Mesendoderm (in vitro differentiated cells): ENCODE measurements at regions not wholly inside any gene's neighbourhood (a gene's known extent, or its start where the extent isn't known, plus 50 kb on each side); places are given as distances from the start of the nearest gene placed in this dataset.
A peak's percentile ranks its signal among the peaks of the same experiment; 100 is the strongest.

Source experiments
- DNase-seq: peaks from one replicate; pipeline ENCODE4 v3.0.0; 2013
- H2AK5ac ChIP-seq: 2 replicates; pipeline ENCODE4 v1.6.1; 2013; ENCODE audit warnings: low read length, inconsistent platforms
- H2BK120ac ChIP-seq: 2 replicates; pipeline ENCODE4 v1.6.1; 2013; ENCODE audit warnings: low read depth, mild to moderate bottlenecking, low read length, moderate library complexity, mixed read lengths
- H2BK15ac ChIP-seq: replicated peaks from 2 replicates; pipeline ENCODE4 v1.6.1; 2013; ENCODE audit warnings: low read depth, mild to moderate bottlenecking, moderate library complexity
- H2BK5ac ChIP-seq: 2 replicates; pipeline ENCODE4 v1.6.1; 2013; ENCODE audit warnings: low read length, inconsistent platforms
- H3K18ac ChIP-seq: 2 replicates; pipeline ENCODE4 v1.6.1; 2013; ENCODE audit warnings: mild to moderate bottlenecking, low read length, mixed read lengths
- H3K23ac ChIP-seq: one replicate; pipeline ENCODE4 v1.6.1; 2013; ENCODE audit warnings: low read length
- H3K27ac ChIP-seq: 2 replicates; pipeline ENCODE4 v1.5.1; 2013; ENCODE audit warnings: low read depth, mild to moderate bottlenecking, inconsistent platforms, low read length, moderate library complexity
- H3K27me3 ChIP-seq: 2 replicates; pipeline ENCODE4 v1.6.1; 2013; ENCODE audit warnings: low read length, control low read depth, mild to moderate bottlenecking, inconsistent platforms; ENCODE audit not compliant: insufficient read depth, poor library complexity
- H3K36me3 ChIP-seq: 2 replicates; pipeline ENCODE4 v1.6.1; 2013; ENCODE audit warnings: low read length, inconsistent platforms; ENCODE audit not compliant: control insufficient read depth, insufficient read depth
- H3K4ac ChIP-seq: one replicate; pipeline ENCODE4 v1.6.1; 2013; ENCODE audit warnings: low read depth, mild to moderate bottlenecking, low read length, moderate library complexity
- H3K4me1 ChIP-seq: 2 replicates; pipeline ENCODE4 v1.6.1; 2013; ENCODE audit warnings: low read depth, low read length, inconsistent platforms; ENCODE audit not compliant: control insufficient read depth
- H3K4me2 ChIP-seq: 2 replicates; pipeline ENCODE4 v1.6.1; 2013; ENCODE audit warnings: low read length
- H3K4me3 ChIP-seq: 2 replicates; pipeline ENCODE4 v1.5.1; 2013; ENCODE audit warnings: mild to moderate bottlenecking, low read length
- H3K56ac ChIP-seq: one replicate; pipeline ENCODE4 v1.6.1; 2013; ENCODE audit warnings: low read length
- H3K79me1 ChIP-seq: 2 replicates; pipeline ENCODE4 v1.6.1; 2013; ENCODE audit warnings: low read length, inconsistent platforms
- H3K79me2 ChIP-seq: 2 replicates; pipeline ENCODE4 v1.6.1; 2013; ENCODE audit warnings: mild to moderate bottlenecking, low read length; ENCODE audit not compliant: control insufficient read depth, insufficient read depth
- H3K9ac ChIP-seq: 2 replicates; pipeline ENCODE4 v1.6.1; 2013; ENCODE audit warnings: low read length, inconsistent platforms
- H4K5ac ChIP-seq: one replicate; pipeline ENCODE4 v1.6.1; 2013; ENCODE audit warnings: low read length
- H4K8ac ChIP-seq: one replicate; pipeline ENCODE4 v1.6.1; 2013; ENCODE audit warnings: low read depth, mild to moderate bottlenecking, control low read depth, low read length, moderate library complexity
- WGBS: extraction: QIAGEN DNeasy Blood & Tissue Kit; methylation state at CpG from one replicate; pipeline ENCODE4 v1.1.7; 2013; ENCODE audit warnings: low lambda C conversion rate, missing lambda C conversion rate; ENCODE audit not compliant: insufficient coverage; ENCODE audit errors: extremely low coverage; 5-methylcytosine and 5-hydroxymethylcytosine counted together

GRCh38 chr12:53803194-53803593 is 51.4 kb upstream of the CISTR start:
- WGBS: no CpG with 5 or more reads among the region's 3 CpGs
- Histone ChIP-seq H3K9ac (no peak overlapping the region), H3K4ac (no peak overlapping the region), H2BK5ac (no peak overlapping the region), H3K36me3 (no peaks in the 10 kb centered on the region), H3K27me3 (no peaks in the 10 kb centered on the region), H3K4me2 (no peak overlapping the region), H3K56ac (no peak overlapping the region), H2BK15ac (no peak overlapping the region), H3K27ac (no peak overlapping the region), H3K23ac (no peak overlapping the region), H2AK5ac (no peak overlapping the region), H3K18ac (no peak overlapping the region), H2BK120ac (no peak overlapping the region), H4K8ac (no peak overlapping the region), H4K5ac (no peak overlapping the region), H3K79me1 (no peaks in the 10 kb centered on the region), H3K79me2 (no peaks in the 10 kb centered on the region), H3K4me3 (no peak overlapping the region), H3K4me1 (no peaks in the 10 kb centered on the region)
- DNase-seq: no peak

DNA sequence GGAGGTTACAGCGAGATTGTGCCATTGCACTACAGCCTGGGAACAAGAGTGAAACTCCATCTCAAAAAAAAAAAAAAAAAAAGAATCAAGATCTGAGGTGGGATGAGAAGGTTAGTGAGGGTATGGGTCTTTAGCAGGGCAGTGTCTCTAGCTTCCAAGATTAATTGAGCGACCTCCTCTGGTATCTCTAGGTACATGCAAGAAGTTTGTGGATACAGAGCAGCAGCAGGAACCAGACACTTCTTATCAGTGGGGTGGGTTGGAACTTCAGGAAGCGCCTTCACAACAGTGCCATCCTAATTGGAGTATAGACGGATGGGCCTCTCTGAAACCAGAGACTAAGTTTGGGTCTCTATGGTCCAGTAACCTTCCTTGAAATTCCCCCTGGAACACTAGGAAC is 51.9 kb upstream of the CISTR start:
- Histone ChIP-seq H3K4ac (no peak overlapping the region), H3K4me3 (no peak overlapping the region), H3K23ac (no peak overlapping the region), H3K27me3 (no peaks in the 10 kb centered on the region), H2BK15ac (no peak overlapping the region), H3K56ac (no peak overlapping the region), H2BK5ac (no peak overlapping the region), H4K5ac (no peak overlapping the region), H3K4me1 (no peaks in the 10 kb centered on the region), H2AK5ac (no peak overlapping the region), H4K8ac (no peak overlapping the region), H2BK120ac (no peak overlapping the region), H3K79me1 (no peaks in the 10 kb centered on the region), H3K36me3 (no peaks in the 10 kb centered on the region), H3K4me2 (no peak overlapping the region), H3K18ac (no peak overlapping the region), H3K27ac (no peak overlapping the region), H3K79me2 (no peaks in the 10 kb centered on the region), H3K9ac (no peak overlapping the region)
- WGBS: no CpG with 5 or more reads among the region's 4 CpGs
- peak; percentile 42 for DNase-seq

DNA sequence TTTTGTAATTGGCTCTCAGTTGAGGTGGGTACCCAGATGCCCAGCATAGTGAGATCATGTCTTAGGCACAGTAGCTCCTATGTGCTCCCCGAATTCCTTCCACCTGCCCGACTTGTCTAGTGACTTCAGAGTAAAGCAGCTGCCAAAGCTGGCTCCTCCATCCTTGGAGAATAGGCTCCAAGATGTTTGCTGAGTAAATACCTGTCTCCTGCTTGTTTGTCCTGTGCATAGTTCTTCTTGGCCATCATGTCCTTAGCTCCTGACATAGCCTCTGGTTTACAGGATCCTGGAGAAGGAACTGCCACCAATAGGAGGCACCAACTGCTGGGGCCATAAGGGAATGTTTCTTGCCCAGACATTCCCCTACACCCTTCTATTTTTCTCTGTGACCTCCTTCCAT is 52.6 kb upstream of the CISTR start:
- no peak overlapping the region for H3K4ac ChIP-seq
- no peak overlapping the region for H2BK15ac ChIP-seq
- no peaks in the 10 kb centered on the region for H3K79me1 ChIP-seq
- H3K27me3 ChIP-seq: no peaks in the 10 kb centered on the region
- no CpG with 5 or more reads among the region's 2 CpGs for WGBS
- H3K23ac ChIP-seq: no peak overlapping the region
- H3K4me3 ChIP-seq: no peak overlapping the region
- H3K9ac ChIP-seq: no peak overlapping the region
- H2BK5ac ChIP-seq: no peak overlapping the region
- DNase-seq: no peak
- no peaks in the 10 kb centered on the region for H3K36me3 ChIP-seq
- no peak overlapping the region for H3K27ac ChIP-seq
- no peak overlapping the region for H3K56ac ChIP-seq
- no peak overlapping the region for H2BK120ac ChIP-seq
- H4K5ac ChIP-seq: no peak overlapping the region
- no peak overlapping the region for H3K4me2 ChIP-seq
- no peaks in the 10 kb centered on the region for H3K4me1 ChIP-seq
- no peaks in the 10 kb centered on the region for H3K79me2 ChIP-seq
- no peak overlapping the region for H4K8ac ChIP-seq
- H2AK5ac ChIP-seq: no peak overlapping the region
- H3K18ac ChIP-seq: no peak overlapping the region

DNA sequence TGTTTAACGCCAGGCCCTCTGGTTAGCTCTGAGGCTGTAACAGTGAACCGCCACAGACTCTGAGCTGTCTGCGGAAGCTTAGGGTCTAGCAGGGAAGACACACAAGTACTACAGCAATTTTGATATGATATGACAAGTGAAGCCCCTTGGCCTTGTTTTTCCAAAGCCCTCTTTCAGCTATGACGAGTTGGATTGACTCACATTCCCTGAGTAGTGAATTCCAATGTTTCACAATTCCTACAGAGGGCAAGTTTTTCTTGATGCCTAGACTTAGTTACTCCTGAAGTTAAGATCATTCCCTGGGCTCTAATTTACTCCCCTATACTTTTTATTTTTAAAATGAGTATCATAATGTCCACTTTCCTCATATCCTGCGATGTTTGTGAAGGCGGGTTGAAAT is 53.3 kb upstream of the CISTR start:
- no peak overlapping the region for H3K23ac ChIP-seq
- no peak overlapping the region for H4K5ac ChIP-seq
- H3K79me2 ChIP-seq: no peaks in the 10 kb centered on the region
- no peak overlapping the region for H3K4me3 ChIP-seq
- H3K4me1 ChIP-seq: no peaks in the 10 kb centered on the region
- no peak overlapping the region for H2BK5ac ChIP-seq
- H3K18ac ChIP-seq: no peak overlapping the region
- no peak overlapping the region for H2BK15ac ChIP-seq
- no peak overlapping the region for H3K4ac ChIP-seq
- H3K9ac ChIP-seq: no peak overlapping the region
- WGBS: no CpG with 5 or more reads among the region's 6 CpGs
- H3K36me3 ChIP-seq: no peaks in the 10 kb centered on the region
- no peak overlapping the region for H3K4me2 ChIP-seq
- H2AK5ac ChIP-seq: no peak overlapping the region
- DNase-seq: no peak
- no peak overlapping the region for H4K8ac ChIP-seq
- no peaks in the 10 kb centered on the region for H3K79me1 ChIP-seq
- H2BK120ac ChIP-seq: no peak overlapping the region
- H3K27ac ChIP-seq: no peak overlapping the region
- H3K27me3 ChIP-seq: no peaks in the 10 kb centered on the region
- H3K56ac ChIP-seq: no peak overlapping the region

GRCh38 chr12:53805791-53806190 is 54.0 kb upstream of the CISTR start:
- Histone ChIP-seq H3K4me1 (no peaks in the 10 kb centered on the region), H3K27ac (no peak overlapping the region), H3K79me2 (no peaks in the 10 kb centered on the region), H3K4me3 (no peak overlapping the region), H3K4me2 (no peak overlapping the region), H3K23ac (no peak overlapping the region), H2BK15ac (no peak overlapping the region), H3K4ac (no peak overlapping the region), H3K18ac (no peak overlapping the region), H3K9ac (no peak overlapping the region), H2BK5ac (no peak overlapping the region), H2AK5ac (no peak overlapping the region), H3K27me3 (no peaks in the 10 kb centered on the region), H4K8ac (no peak overlapping the region), H3K56ac (no peak overlapping the region), H2BK120ac (no peak overlapping the region), H4K5ac (no peak overlapping the region), H3K79me1 (no peaks in the 10 kb centered on the region), H3K36me3 (no peaks in the 10 kb centered on the region)
- WGBS: no CpG with 5 or more reads among the region's 4 CpGs
- no peak for DNase-seq

DNA sequence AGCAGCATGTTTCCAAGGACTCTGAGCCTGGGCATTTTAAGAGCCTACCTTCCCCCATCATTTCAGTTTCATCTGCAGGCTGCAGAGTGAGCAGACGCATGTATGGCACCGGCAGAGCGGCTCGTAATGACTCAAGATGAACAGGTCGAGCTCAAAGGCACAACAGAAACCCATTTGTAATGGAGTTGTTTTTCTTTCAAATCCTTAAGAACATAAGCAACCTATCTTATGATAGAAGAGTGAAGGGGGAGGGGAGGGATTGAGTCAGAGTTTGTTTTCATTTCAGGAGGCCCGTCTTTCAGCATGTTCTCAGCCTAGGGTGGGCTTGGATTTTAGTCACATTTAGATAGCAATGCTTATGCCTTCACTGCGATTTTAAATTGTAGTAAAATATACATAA is 54.9 kb upstream of the CISTR start:
- Histone ChIP-seq H4K8ac (no peak overlapping the region), H3K4me2 (no peak overlapping the region), H3K4me1 (no peaks in the 10 kb centered on the region), H3K9ac (no peak overlapping the region), H3K4me3 (no peak overlapping the region), H3K23ac (no peak overlapping the region), H3K36me3 (no peaks in the 10 kb centered on the region), H3K79me1 (no peaks in the 10 kb centered on the region), H2BK120ac (no peak overlapping the region), H3K18ac (no peak overlapping the region), H3K27ac (no peak overlapping the region), H4K5ac (no peak overlapping the region), H3K79me2 (no peaks in the 10 kb centered on the region), H2AK5ac (no peak overlapping the region), H2BK5ac (no peak overlapping the region), H3K56ac (no peak overlapping the region), H3K27me3 (no peaks in the 10 kb centered on the region), H3K4ac (no peak overlapping the region), H2BK15ac (no peak overlapping the region)
- no peak for DNase-seq
- no CpG with 5 or more reads among the region's 7 CpGs for WGBS
